ENCODE measurements at regions not wholly inside any gene's neighbourhood (a gene's known extent, or its start where the extent isn't known, plus 50 kb on each side); places are given as distances from the start of the nearest gene placed in this dataset.

- WGBS (ENCODE audit: insufficient coverage): 33% methylated on average over 1 of the region's 2 CpGs
Measured at GRCh38 chr9:27787891-27788290, 214.6 kb upstream of the C9orf72 start.

GRCh38 chr9:27791311-27791710 is 218.0 kb upstream of the C9orf72 start:
- 82% methylated on average over 1 of the region's 1 CpG for WGBS (ENCODE audit: insufficient coverage)

More at GRCh38 chr9:27787891-27788290, 214.6 kb upstream of the C9orf72 start:
- Histone ChIP-seq H3K4me3 (ENCODE audit: low read length) (no peak overlapping the region), H3K36me3 (ENCODE audit: control insufficient read depth, insufficient read depth, low read length) (no peaks in the 10 kb centered on the region), H3K9me3 (ENCODE audit: control insufficient read depth, insufficient read depth, low read length) (peaks cover 5% of the 10 kb centered on the region), H3K27me3 (ENCODE audit: control insufficient read depth, insufficient read depth, low read length) (no peaks in the 10 kb centered on the region), H3K4me1 (ENCODE audit: control insufficient read depth, insufficient read depth, low read length) (peaks cover 6% of the 10 kb centered on the region), H3K27ac (ENCODE audit: low read length) (no peak overlapping the region)
- peaks cover 6 to 9% of the 10 kb centered on the region in 2 donors for H3K9me3 Mint-ChIP-seq
- no peaks in the 10 kb centered on the region for H3K27me3 Mint-ChIP-seq (ENCODE audit: low read depth in 2 of 2)
- H3K4me3 Mint-ChIP-seq: no peak overlapping the region
- no peaks in the 10 kb centered on the region for H3K36me3 Mint-ChIP-seq
- ATAC-seq: no peak
- intact Hi-C loops (cut with micrococcal nuclease): no loop called here
- H3K4me1 Mint-ChIP-seq: no peaks in the 10 kb centered on the region
- DNase-seq: peak in 1 of 2 donors; percentile 3
- TF ChIP-seq, protein P1, sequence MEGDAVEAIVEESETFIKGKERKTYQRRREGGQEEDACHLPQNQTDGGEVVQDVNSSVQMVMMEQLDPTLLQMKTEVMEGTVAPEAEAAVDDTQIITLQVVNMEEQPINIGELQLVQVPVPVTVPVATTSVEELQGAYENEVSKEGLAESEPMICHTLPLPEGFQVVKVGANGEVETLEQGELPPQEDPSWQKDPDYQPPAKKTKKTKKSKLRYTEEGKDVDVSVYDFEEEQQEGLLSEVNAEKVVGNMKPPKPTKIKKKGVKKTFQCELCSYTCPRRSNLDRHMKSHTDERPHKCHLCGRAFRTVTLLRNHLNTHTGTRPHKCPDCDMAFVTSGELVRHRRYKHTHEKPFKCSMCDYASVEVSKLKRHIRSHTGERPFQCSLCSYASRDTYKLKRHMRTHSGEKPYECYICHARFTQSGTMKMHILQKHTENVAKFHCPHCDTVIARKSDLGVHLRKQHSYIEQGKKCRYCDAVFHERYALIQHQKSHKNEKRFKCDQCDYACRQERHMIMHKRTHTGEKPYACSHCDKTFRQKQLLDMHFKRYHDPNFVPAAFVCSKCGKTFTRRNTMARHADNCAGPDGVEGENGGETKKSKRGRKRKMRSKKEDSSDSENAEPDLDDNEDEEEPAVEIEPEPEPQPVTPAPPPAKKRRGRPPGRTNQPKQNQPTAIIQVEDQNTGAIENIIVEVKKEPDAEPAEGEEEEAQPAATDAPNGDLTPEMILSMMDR (IDR thresholded peaks at IDR 0.05): no peak
- H3K27ac Mint-ChIP-seq: no peak overlapping the region

GRCh38 chr9:27792971-27793689 is 219.8 kb upstream of the C9orf72 start:
- Histone ChIP-seq H3K4me1 (ENCODE audit: control insufficient read depth, insufficient read depth, low read length) (no peaks in the 10 kb centered on the region), H3K36me3 (ENCODE audit: control insufficient read depth, insufficient read depth, low read length) (no peaks in the 10 kb centered on the region), H3K4me3 (ENCODE audit: low read length) (no peak overlapping the region), H3K9me3 (ENCODE audit: control insufficient read depth, insufficient read depth, low read length) (no peaks in the 10 kb centered on the region), H3K27me3 (ENCODE audit: control insufficient read depth, insufficient read depth, low read length) (no peaks in the 10 kb centered on the region), H3K27ac (ENCODE audit: low read length) (no peak overlapping the region)
- DNase-seq: no peak
- TF ChIP-seq, protein P1 (IDR thresholded peaks at IDR 0.05): no peak
- Mint-ChIP-seq H3K27ac (no peak overlapping the region), H3K4me3 (no peak overlapping the region), H3K27me3 (ENCODE audit: low read depth in 2 of 2) (no peaks in the 10 kb centered on the region), H3K4me1 (no peaks in the 10 kb centered on the region), H3K36me3 (no peaks in the 10 kb centered on the region), H3K9me3 (peaks cover 10 to 11% of the 10 kb centered on the region in 2 donors)
- ATAC-seq: no peak
- WGBS (ENCODE audit: insufficient coverage): 63% methylated on average over 2 of the region's 2 CpGs
- intact Hi-C loops (cut with micrococcal nuclease): no loop called here

More at GRCh38 chr9:27791311-27791710, 218.0 kb upstream of the C9orf72 start:
- ATAC-seq (no peak), DNase-seq (no peak)
- peaks cover 5 to 12% of the 10 kb centered on the region in 2 donors for H3K9me3 Mint-ChIP-seq
- intact Hi-C loops (cut with micrococcal nuclease): no loop called here
- Histone ChIP-seq H3K27ac (ENCODE audit: low read length) (no peak overlapping the region), H3K36me3 (ENCODE audit: control insufficient read depth, insufficient read depth, low read length) (no peaks in the 10 kb centered on the region), H3K27me3 (ENCODE audit: control insufficient read depth, insufficient read depth, low read length) (no peaks in the 10 kb centered on the region), H3K4me3 (ENCODE audit: low read length) (no peak overlapping the region), H3K9me3 (ENCODE audit: control insufficient read depth, insufficient read depth, low read length) (no peaks in the 10 kb centered on the region), H3K4me1 (ENCODE audit: control insufficient read depth, insufficient read depth, low read length) (no peaks in the 10 kb centered on the region)
- TF ChIP-seq, protein P1 (IDR thresholded peaks at IDR 0.05): no peak
- H3K4me1 Mint-ChIP-seq: no peaks in the 10 kb centered on the region
- H3K4me3 Mint-ChIP-seq: no peak overlapping the region
- H3K36me3 Mint-ChIP-seq: no peaks in the 10 kb centered on the region
- no peaks in the 10 kb centered on the region for H3K27me3 Mint-ChIP-seq (ENCODE audit: low read depth in 2 of 2)
- no peak overlapping the region for H3K27ac Mint-ChIP-seq

GRCh38 chr9:27799326-27799725 is 226.0 kb upstream of the C9orf72 start:
- Mint-ChIP-seq H3K4me1 (no peaks in the 10 kb centered on the region), H3K27ac (no peak overlapping the region), H3K36me3 (no peaks in the 10 kb centered on the region), H3K9me3 (peaks cover 6 to 11% of the 10 kb centered on the region in 2 donors), H3K27me3 (ENCODE audit: low read depth in 2 of 2) (no peaks in the 10 kb centered on the region), H3K4me3 (no peak overlapping the region)
- Histone ChIP-seq H3K36me3 (ENCODE audit: control insufficient read depth, insufficient read depth, low read length) (no peaks in the 10 kb centered on the region), H3K27ac (ENCODE audit: low read length) (no peak overlapping the region), H3K27me3 (ENCODE audit: control insufficient read depth, insufficient read depth, low read length) (no peaks in the 10 kb centered on the region), H3K9me3 (ENCODE audit: control insufficient read depth, insufficient read depth, low read length) (no peaks in the 10 kb centered on the region), H3K4me1 (ENCODE audit: control insufficient read depth, insufficient read depth, low read length) (no peaks in the 10 kb centered on the region), H3K4me3 (ENCODE audit: low read length) (no peak overlapping the region)
- ATAC-seq: no peak
- no peak for DNase-seq
- TF ChIP-seq, protein P1 (IDR thresholded peaks at IDR 0.05): no peak
- WGBS (ENCODE audit: insufficient coverage): no CpG with 5 or more reads among the region's 1 CpG
- intact Hi-C loops (cut with micrococcal nuclease): no loop called here
